Parathyroid adenoma (tissue), 2 donors: ENCODE measurements at regions not wholly inside any gene's neighbourhood (a gene's known extent, or its start where the extent isn't known, plus 50 kb on each side); places are given as distances from the start of the nearest gene placed in this dataset.

Experiments used
- H2AFZ ChIP-seq: fragments of 300-600 bp; sonication (generic); one replicate; pipeline ENCODE4 v1.7.0; 2017; ENCODE audit warnings: antibody characterized with exemption, mild to moderate bottlenecking
- H3K27ac ChIP-seq: fragments of 300-600 bp; sonication (generic); one replicate; pipeline ENCODE4 v1.7.0; 2017
- H3K27me3 ChIP-seq: fragments of 300-600 bp; sonication (generic); one replicate; pipeline ENCODE4 v1.7.0; 2017; ENCODE audit warnings: low read length; ENCODE audit not compliant: control insufficient read depth, insufficient read depth
- H3K36me3 ChIP-seq: fragments of 300-600 bp; sonication (generic); one replicate; pipeline ENCODE4 v1.7.0; 2017; ENCODE audit warnings: low read length; ENCODE audit not compliant: control insufficient read depth, insufficient read depth
- H3K4me1 ChIP-seq: fragments of 300-600 bp; sonication (generic); one replicate; pipeline ENCODE4 v1.7.0; 2017; ENCODE audit warnings: control low read depth
- H3K4me2 ChIP-seq: fragments of 300-600 bp; sonication (generic); one replicate; pipeline ENCODE4 v1.7.0; 2017; ENCODE audit warnings: low read length
- H3K4me3 ChIP-seq: fragments of 300-600 bp; sonication (generic); one replicate; pipeline ENCODE4 v1.7.0; 2017; ENCODE audit warnings: low read depth, low read length
- H3K79me2 ChIP-seq: fragments of 300-600 bp; sonication (generic); one replicate; pipeline ENCODE4 v1.7.0; 2017; ENCODE audit warnings: control low read depth
- H3K9ac ChIP-seq: fragments of 300-600 bp; sonication (generic); one replicate; pipeline ENCODE4 v1.7.0; 2017; ENCODE audit warnings: mild to moderate bottlenecking
- H3K9me3 ChIP-seq: fragments of 300-600 bp; sonication (generic); one replicate; pipeline ENCODE4 v1.7.0; 2017; ENCODE audit warnings: low read length; ENCODE audit not compliant: control insufficient read depth
- TF ChIP-seq, protein P1 (sequence below): fragments of 300-600 bp; sonication (generic); IDR thresholded peaks from one replicate; pipeline ENCODE4 v1.7.0; 2017; ENCODE audit warnings: antibody characterized with exemption, mild to moderate bottlenecking
- donor health status: primary hyperparathyroidism.

DNA sequence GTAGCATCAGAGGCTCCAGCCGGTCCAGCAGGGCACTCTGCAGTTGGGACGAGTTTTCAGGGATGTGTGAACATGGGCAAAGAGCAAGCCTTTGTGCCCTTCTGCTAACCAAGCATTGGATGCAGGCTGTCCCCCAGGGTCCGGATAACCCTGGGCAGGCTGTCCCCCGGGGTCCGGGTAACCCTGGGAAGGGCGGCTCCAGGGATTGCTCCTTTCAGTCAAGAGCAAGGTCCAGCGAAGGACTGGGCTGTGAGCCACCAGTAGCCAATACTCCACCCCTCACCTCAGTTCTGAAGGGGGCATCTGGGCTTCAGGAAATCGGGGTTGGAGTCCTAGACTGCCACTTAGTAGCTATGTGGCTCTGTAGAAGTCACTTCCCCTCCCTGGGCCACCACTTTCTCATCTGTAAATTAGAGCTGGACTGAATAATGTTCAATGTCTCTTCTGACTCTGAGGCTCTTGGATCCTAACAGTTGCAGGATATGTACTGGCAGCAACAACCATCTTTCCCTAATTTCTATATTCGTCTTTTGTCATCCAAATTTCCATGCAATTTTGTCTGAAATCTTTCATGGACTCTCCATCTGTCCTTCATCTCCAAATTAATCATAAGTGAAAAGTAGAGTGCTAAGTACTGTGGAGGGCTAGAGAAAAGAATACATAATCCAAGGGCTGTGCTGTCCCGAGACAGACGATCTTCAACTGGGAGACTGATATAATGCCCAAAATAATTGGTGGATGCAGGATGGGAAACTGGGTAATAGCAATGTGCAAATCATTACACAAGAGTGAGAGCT is 137.4 kb upstream of the NTF3 start:
- H3K79me2 ChIP-seq, result no peaks in the 10 kb centered on the region
- H3K9me3 ChIP-seq, result no peaks in the 10 kb centered on the region
- H3K4me2 ChIP-seq, result no peak overlapping the region
- H3K9ac ChIP-seq, result no peak overlapping the region
- no peaks in the 10 kb centered on the region for H3K4me1 ChIP-seq
- TF ChIP-seq, protein P1, sequence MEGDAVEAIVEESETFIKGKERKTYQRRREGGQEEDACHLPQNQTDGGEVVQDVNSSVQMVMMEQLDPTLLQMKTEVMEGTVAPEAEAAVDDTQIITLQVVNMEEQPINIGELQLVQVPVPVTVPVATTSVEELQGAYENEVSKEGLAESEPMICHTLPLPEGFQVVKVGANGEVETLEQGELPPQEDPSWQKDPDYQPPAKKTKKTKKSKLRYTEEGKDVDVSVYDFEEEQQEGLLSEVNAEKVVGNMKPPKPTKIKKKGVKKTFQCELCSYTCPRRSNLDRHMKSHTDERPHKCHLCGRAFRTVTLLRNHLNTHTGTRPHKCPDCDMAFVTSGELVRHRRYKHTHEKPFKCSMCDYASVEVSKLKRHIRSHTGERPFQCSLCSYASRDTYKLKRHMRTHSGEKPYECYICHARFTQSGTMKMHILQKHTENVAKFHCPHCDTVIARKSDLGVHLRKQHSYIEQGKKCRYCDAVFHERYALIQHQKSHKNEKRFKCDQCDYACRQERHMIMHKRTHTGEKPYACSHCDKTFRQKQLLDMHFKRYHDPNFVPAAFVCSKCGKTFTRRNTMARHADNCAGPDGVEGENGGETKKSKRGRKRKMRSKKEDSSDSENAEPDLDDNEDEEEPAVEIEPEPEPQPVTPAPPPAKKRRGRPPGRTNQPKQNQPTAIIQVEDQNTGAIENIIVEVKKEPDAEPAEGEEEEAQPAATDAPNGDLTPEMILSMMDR, result no peak
- no peak overlapping the region for H3K4me3 ChIP-seq
- no peak overlapping the region for H3K27ac ChIP-seq
- no peaks in the 10 kb centered on the region for H3K27me3 ChIP-seq
- no peaks in the 10 kb centered on the region for H3K36me3 ChIP-seq
- no peak overlapping the region for H2AFZ ChIP-seq

DNA sequence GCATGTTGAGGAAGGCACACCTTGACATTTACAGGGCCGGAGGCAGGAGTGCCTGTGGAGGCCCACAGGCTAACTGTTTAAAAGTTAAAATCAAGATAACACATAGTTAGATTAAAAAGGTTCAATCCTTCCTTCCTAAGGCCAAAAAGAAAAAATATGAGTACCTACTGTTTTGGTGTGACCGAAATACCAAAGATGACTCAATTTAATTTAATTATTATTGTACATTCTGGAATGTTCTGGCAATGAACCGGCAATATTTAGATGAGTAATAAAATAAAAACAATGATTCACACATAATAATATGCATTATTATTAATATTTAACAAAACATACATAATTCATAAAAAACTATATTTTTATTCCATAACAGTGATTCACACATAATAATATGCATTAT is 136.8 kb upstream of the NTF3 start:
- no peak overlapping the region for H2AFZ ChIP-seq
- no peaks in the 10 kb centered on the region for H3K9me3 ChIP-seq
- no peak overlapping the region for H3K27ac ChIP-seq
- H3K9ac ChIP-seq, result no peak overlapping the region
- H3K4me3 ChIP-seq, result no peak overlapping the region
- no peaks in the 10 kb centered on the region for H3K4me1 ChIP-seq
- no peaks in the 10 kb centered on the region for H3K36me3 ChIP-seq
- H3K27me3 ChIP-seq, result no peaks in the 10 kb centered on the region
- no peak overlapping the region for H3K4me2 ChIP-seq
- TF ChIP-seq, protein P1, result no peak
- no peaks in the 10 kb centered on the region for H3K79me2 ChIP-seq

DNA sequence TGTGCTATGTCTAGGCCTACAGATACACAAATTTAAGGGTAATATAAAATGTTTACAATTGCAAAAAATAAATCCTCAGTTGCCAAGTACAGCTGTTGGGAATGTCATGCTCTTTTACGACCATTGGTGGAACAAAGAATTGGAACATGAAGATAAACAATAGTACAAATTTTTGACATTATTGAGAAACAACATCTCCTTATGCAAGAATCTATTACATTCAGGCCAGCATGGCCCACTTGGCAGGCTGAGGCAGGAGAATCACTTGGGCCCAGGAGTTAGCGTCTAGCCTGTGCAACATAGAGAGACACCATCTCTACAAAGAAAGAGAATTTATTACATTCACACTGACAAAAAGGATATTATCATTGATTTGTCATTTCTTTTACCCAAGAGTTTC is 135.9 kb upstream of the NTF3 start:
- H3K79me2 ChIP-seq, result no peaks in the 10 kb centered on the region
- no peaks in the 10 kb centered on the region for H3K9me3 ChIP-seq
- no peak overlapping the region for H3K4me2 ChIP-seq
- TF ChIP-seq, protein P1, result no peak
- no peaks in the 10 kb centered on the region for H3K27me3 ChIP-seq
- H3K4me3 ChIP-seq, result no peak overlapping the region
- no peak overlapping the region for H3K27ac ChIP-seq
- no peak overlapping the region for H3K9ac ChIP-seq
- no peaks in the 10 kb centered on the region for H3K36me3 ChIP-seq
- no peaks in the 10 kb centered on the region for H3K4me1 ChIP-seq
- H2AFZ ChIP-seq, result no peak overlapping the region

DNA sequence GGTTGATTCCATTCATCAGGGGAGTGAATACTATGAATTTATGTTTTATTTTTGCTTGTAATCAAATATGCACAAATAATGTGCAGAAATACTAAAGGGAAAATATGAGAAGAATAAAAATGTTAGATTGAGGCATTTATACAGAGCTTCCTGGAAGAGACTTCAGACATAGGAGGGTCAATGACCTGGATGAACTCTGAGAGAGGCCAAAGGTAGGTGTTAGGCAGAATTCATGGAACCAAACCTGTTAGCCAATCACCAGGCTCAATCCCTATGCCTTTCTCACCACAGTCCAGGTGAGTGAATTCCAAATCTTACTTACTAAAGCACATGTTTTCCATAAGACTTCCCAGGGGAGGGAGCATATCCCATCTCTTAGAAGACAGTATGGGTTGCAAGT is 130.4 kb upstream of the NTF3 start:
- no peaks in the 10 kb centered on the region for H3K36me3 ChIP-seq
- no peak overlapping the region for H3K9ac ChIP-seq
- no peak overlapping the region for H3K4me2 ChIP-seq
- no peak overlapping the region for H3K27ac ChIP-seq
- H3K9me3 ChIP-seq, result no peaks in the 10 kb centered on the region
- TF ChIP-seq, protein P1, result no peak
- H3K27me3 ChIP-seq, result no peaks in the 10 kb centered on the region
- no peaks in the 10 kb centered on the region for H3K79me2 ChIP-seq
- no peaks in the 10 kb centered on the region for H3K4me1 ChIP-seq
- H2AFZ ChIP-seq, result no peak overlapping the region
- H3K4me3 ChIP-seq, result no peak overlapping the region

DNA sequence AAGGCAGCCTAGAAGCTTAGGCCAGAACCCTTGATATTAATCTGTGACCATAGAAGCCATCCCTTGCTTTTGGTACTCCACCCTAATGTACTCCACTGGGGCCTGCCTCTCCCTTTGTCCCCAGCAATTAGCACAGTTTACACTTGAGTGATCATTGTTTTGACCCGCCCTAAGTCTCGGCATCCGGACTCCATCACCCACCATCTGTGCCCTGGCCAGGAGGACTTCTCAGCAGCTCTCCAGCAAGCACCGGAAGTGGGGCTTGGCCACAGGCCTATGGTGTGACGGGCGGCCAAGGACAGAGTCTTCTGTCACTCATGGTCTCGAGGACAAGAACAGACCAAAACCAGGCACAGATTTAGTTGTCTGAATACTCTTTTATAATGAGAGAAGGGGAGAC is 126.5 kb upstream of the NTF3 start:
- Histone ChIP-seq H3K9ac (no peak overlapping the region), H3K9me3 (no peaks in the 10 kb centered on the region), H2AFZ (no peak overlapping the region), H3K4me2 (no peak overlapping the region), H3K79me2 (no peaks in the 10 kb centered on the region), H3K36me3 (no peaks in the 10 kb centered on the region), H3K4me1 (no peaks in the 10 kb centered on the region), H3K27me3 (no peaks in the 10 kb centered on the region), H3K27ac (no peak overlapping the region), H3K4me3 (no peak overlapping the region)
- TF ChIP-seq, protein P1, result no peak
